K562 (cell line): ENCODE measurements at regions not wholly inside any gene's neighbourhood (a gene's known extent, or its start where the extent isn't known, plus 50 kb on each side); places are given as distances from the start of the nearest gene placed in this dataset.

Experiments used
- ATAC-seq: fragments of 200-7000 bp; cut with Tn5 transposase; 3 replicates; pipeline ENCODE4 v1.9.1; 2020; ENCODE audit warnings: moderate library complexity
- BruUV-seq: library from RNA; stranded (reverse); fragments of 400-500 nt; replicated peaks from 2 replicates; lab custom pipeline; 2021; lab: Mats Ljungman, UMichigan
- CTCF ChIA-PET: fragments of 300-600 bp; formaldehyde crosslinking; extraction: SDS; loops from one replicate; lab custom pipeline; 2021; ENCODE audit warnings: low intra/inter-chr PET ratio; lab: Yijun Ruan, JAX
- POLR2A ChIA-PET: fragments of 300-600, 350-650 bp; sonication (Branson Sonifier 250); formaldehyde crosslinking; extraction: SDS; loops from one replicate; lab custom pipeline; 2021; ENCODE audit warnings: antibody characterized with exemption, inconsistent platforms; lab: Yijun Ruan, JAX
- DNase-seq, 4 experiments: peaks; one replicate each; pipeline versions ENCODE4 v3.0.0 to v3.0.0-alpha.2; 2011 to 2018; ENCODE audit warnings: low spot score in 3 of 4, mixed read lengths in 3 of 4; ENCODE audit errors: extremely low read depth in 1 of 4
- FAIRE-seq: peaks from 2 replicates; lab custom pipeline; 2011; peaks lifted over from hg19 to GRCh38; lab: Jason Lieb, UNC
- H2AFZ ChIP-seq: 2 replicates; pipeline ENCODE4 v1.6.0; 2011; ENCODE audit warnings: low read depth, low read length, control low read depth, inconsistent platforms
- H3K27ac ChIP-seq: fragments of 200-600 bp; 3 replicates; pipeline ENCODE4 v1.8.0; 2011; ENCODE audit warnings: low read depth, mild to moderate bottlenecking, control low read depth, inconsistent platforms, low read length, moderate library complexity, mixed read lengths; ENCODE audit errors: extremely low read depth
- H3K27me3 ChIP-seq, 2 experiments: fragments of 300-600 bp in 1 of 2; 2 replicates in 1 of 2; 3 replicates in 1 of 2; pipeline versions ENCODE4 v1.6.0 to v1.8.0; 2011; ENCODE audit warnings: inconsistent platforms in 2 of 2, low read length in 2 of 2, mild to moderate bottlenecking in 1 of 2, mixed read lengths in 1 of 2, moderate library complexity in 1 of 2; ENCODE audit not compliant: control insufficient read depth in 2 of 2, insufficient read depth in 2 of 2
- H3K36me3 ChIP-seq: fragments of 300-600 bp; 3 replicates; pipeline ENCODE4 v1.8.0; 2011; ENCODE audit warnings: mild to moderate bottlenecking, low read length, inconsistent platforms; ENCODE audit not compliant: control insufficient read depth, insufficient read depth
- H3K4me1 ChIP-seq, 2 experiments: fragments of 200-600 bp in 1 of 2; replicated peaks in 1 of 2; 2 replicates in 1 of 2; 3 replicates in 1 of 2; pipeline versions ENCODE4 v1.5.1 to v1.8.0; 2011; ENCODE audit warnings: inconsistent platforms in 2 of 2, low read length in 2 of 2, mild to moderate bottlenecking in 1 of 2, mixed read lengths in 1 of 2, moderate library complexity in 1 of 2; ENCODE audit not compliant: control insufficient read depth in 2 of 2, insufficient read depth in 2 of 2
- H3K4me2 ChIP-seq: 2 replicates; pipeline ENCODE4 v1.6.1; 2011; ENCODE audit warnings: low read length, control low read depth, inconsistent platforms, mixed read lengths; ENCODE audit not compliant: insufficient read depth
- H3K4me3 ChIP-seq: fragments of 200-600 bp; sonication (generic), shearing (Covaris generic); 2 replicates; pipeline ENCODE4 v1.5.1; 2016; ENCODE audit warnings: control low read depth, inconsistent platforms
- H3K79me2 ChIP-seq: fragments of 200-600 bp; 3 replicates; pipeline ENCODE4 v1.8.0; 2011; ENCODE audit warnings: low read length, inconsistent platforms; ENCODE audit not compliant: control insufficient read depth, insufficient read depth
- H3K9ac ChIP-seq, 2 experiments: 2 replicates each; pipeline versions ENCODE4 v1.6.0 to v1.6.1; 2011; ENCODE audit warnings: low read depth in 2 of 2, low read length in 2 of 2, control low read depth in 1 of 2, inconsistent platforms in 1 of 2, mild to moderate bottlenecking in 1 of 2, mixed read lengths in 1 of 2; ENCODE audit not compliant: insufficient read depth in 1 of 2
- H3K9me1 ChIP-seq: one replicate; pipeline ENCODE4 v1.6.0; 2011; ENCODE audit warnings: inconsistent platforms, mild to moderate bottlenecking, low read length, moderate library complexity; ENCODE audit not compliant: control insufficient read depth, insufficient read depth
- H3K9me3 ChIP-seq: replicated peaks from 2 replicates; pipeline ENCODE4 v1.5.1; 2011; ENCODE audit warnings: low read depth, low read length, inconsistent platforms; ENCODE audit not compliant: control insufficient read depth, insufficient read depth
- H4K20me1 ChIP-seq: replicated peaks from 2 replicates; pipeline ENCODE4 v1.6.1; 2011; ENCODE audit warnings: low read length, inconsistent platforms, mixed read lengths; ENCODE audit not compliant: control insufficient read depth, insufficient read depth
- BDP1 ChIP-seq: IDR thresholded peaks from 3 replicates; pipeline ENCODE4 v1.6.1; 2011; ENCODE audit not compliant: insufficient read length, insufficient read depth
- CBX8 ChIP-seq: fragments of 200-600 bp; sonication (generic); IDR thresholded peaks from 2 replicates; pipeline ENCODE4 v1.6.1; 2012; ENCODE audit warnings: borderline replicate concordance, mixed run types, low read depth, mild to moderate bottlenecking, moderate library complexity, mixed read lengths, low read length, control low read depth, inconsistent platforms; ENCODE audit not compliant: poor library complexity, severe bottlenecking; ENCODE audit errors: extremely low read depth
- CC2D1A ChIP-seq: fragments of 450-650 bp; IDR thresholded peaks from 2 replicates; pipeline ENCODE4 v1.6.1; 2017; ENCODE audit warnings: mild to moderate bottlenecking
- ELF1 ChIP-seq: fragments of 200-800 bp; sonication (Bioruptor generic); IDR thresholded peaks from 2 replicates; pipeline ENCODE4 v1.6.1; 2016; ENCODE audit warnings: missing genetic modification characterization, missing compliant biosample characterization
- ETV5 ChIP-seq: sonication (generic); formaldehyde crosslinking; IDR thresholded peaks from 2 replicates; pipeline ENCODE4 v1.4.0; 2020; ENCODE audit warnings: low read depth, mild to moderate bottlenecking, missing genetic modification reagents
- KAT2B ChIP-seq: IDR thresholded peaks from one replicate; pipeline ENCODE4 v1.6.1; 2012; ENCODE audit warnings: low read depth, mild to moderate bottlenecking, control low read depth, inconsistent platforms, low read length, moderate library complexity
- MECOM ChIP-seq: fragments of 250-450 bp; sonication (Bioruptor Pico); IDR thresholded peaks from 2 replicates; pipeline ENCODE4 v1.8.0; 2022; ENCODE audit warnings: inconsistent platforms
- NRF1 ChIP-seq, 2 experiments: fragments of 450-650 bp; IDR thresholded peaks in 1 of 2; conservative IDR thresholded peaks in 1 of 2; 2 replicates each; pipeline ENCODE4 v1.6.1; 2014; ENCODE audit warnings: mild to moderate bottlenecking in 2 of 2
- SIRT6 ChIP-seq: IDR thresholded peaks from one replicate; pipeline ENCODE4 v1.6.1; 2012; ENCODE audit warnings: low read depth, mild to moderate bottlenecking, control low read depth, inconsistent platforms, low read length, moderate library complexity
- SREBF1 ChIP-seq: fragments of 150-350 bp; IDR thresholded peaks from 2 replicates; pipeline ENCODE4 v1.6.1; 2014; ENCODE audit warnings: antibody characterized with exemption, low read depth, low read length, borderline replicate concordance
- ZNF77 ChIP-seq: fragments of 250-450 bp; sonication (Bioruptor Pico); IDR thresholded peaks from 2 replicates; pipeline ENCODE4 v1.5.0; 2020
- WGBS: fragments of 100-300 bp; shearing (Covaris generic); methylation state at CpG from one replicate; pipeline ENCODE4 v1.1.6; 2016; ENCODE audit warnings: low coverage, mixed read lengths; ENCODE audit not compliant: insufficient coverage; ENCODE audit errors: missing lambda C conversion rate; 5-methylcytosine and 5-hydroxymethylcytosine counted together
- in situ Hi-C: fragments of 300-500 bp; cut with MboI; formaldehyde crosslinking; loops from 4 replicates; pipeline ENCODE4 v1.15.0; 2018; ENCODE audit warnings: inconsistent platforms, mixed read lengths
- intact Hi-C: fragments of 100-400 bp; cut with micrococcal nuclease; formaldehyde crosslinking; loops from 2 replicates; pipeline ENCODE4 v1.14.2; 2022
- TF ChIP-seq, protein P1 (sequence below): fragments of 450-650 bp; IDR thresholded peaks from 2 replicates; pipeline ENCODE4 v1.6.1; 2016; ENCODE audit warnings: low read depth, mild to moderate bottlenecking, moderate library complexity

DNA sequence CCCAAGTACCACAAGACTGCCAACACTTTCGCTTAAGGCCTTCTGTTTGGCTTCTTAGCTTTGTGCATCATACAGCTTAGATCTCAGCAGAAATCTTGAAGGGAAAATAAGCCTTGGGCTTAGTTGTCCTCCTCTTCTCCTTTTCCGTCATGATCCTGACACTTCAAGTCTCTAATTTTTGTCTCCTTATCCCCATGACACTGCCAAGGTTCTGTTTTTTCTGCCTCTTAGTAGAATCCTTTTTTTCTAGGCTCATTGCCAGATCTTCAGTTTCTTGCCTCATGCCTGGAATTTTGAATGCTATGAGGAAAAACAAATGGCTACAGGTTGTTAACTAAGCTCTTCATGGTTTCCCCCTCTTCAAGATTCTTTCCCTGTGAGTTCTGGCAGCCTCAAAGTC is 450.4 kb downstream of the LRFN5 start:
- POLR2A ChIA-PET, result no interaction called here
- no peaks in the 10 kb centered on the region for H3K27me3 ChIP-seq
- DNase-seq, result no peak
- no peak for FAIRE-seq
- no TSS peak for BruUV-seq
- in situ Hi-C loops (no loop called here), intact Hi-C loops (no loop called here)
- ATAC-seq, result no peak
- H3K79me2 ChIP-seq, result no peaks in the 10 kb centered on the region
- H3K4me2 ChIP-seq, result no peak overlapping the region
- no peaks in the 10 kb centered on the region for H3K36me3 ChIP-seq
- no peak overlapping the region for H3K4me3 ChIP-seq
- 0% methylated on average over 1 of the region's 2 CpGs for WGBS
- H3K9ac ChIP-seq, result no peak overlapping the region
- no peak overlapping the region for H3K27ac ChIP-seq
- CTCF ChIA-PET, result no interaction called here
- no peaks in the 10 kb centered on the region for H3K9me1 ChIP-seq
- no peak for TF ChIP-seq MECOM
- no peak for TF ChIP-seq CBX8
- no peak for TF ChIP-seq ETV5 (CRISPR knock-in tag)
- TF ChIP-seq KAT2B, result no peak
- TF ChIP-seq ZNF77 (CRISPR knock-in tag), result no peak
- no peak for TF ChIP-seq CC2D1A
- TF ChIP-seq SREBF1, result no peak
- no peak for TF ChIP-seq SIRT6
- TF ChIP-seq, protein P1, sequence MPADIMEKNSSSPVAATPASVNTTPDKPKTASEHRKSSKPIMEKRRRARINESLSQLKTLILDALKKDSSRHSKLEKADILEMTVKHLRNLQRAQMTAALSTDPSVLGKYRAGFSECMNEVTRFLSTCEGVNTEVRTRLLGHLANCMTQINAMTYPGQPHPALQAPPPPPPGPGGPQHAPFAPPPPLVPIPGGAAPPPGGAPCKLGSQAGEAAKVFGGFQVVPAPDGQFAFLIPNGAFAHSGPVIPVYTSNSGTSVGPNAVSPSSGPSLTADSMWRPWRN, result no peak
- TF ChIP-seq ELF1 (tag), result no peak
- TF ChIP-seq BDP1, result no peak
- no peak for TF ChIP-seq NRF1 (conservative IDR thresholded peaks at IDR 0.05 in 1 of 2, IDR thresholded peaks at IDR 0.05 in 1 of 2)
- H3K4me1 ChIP-seq, result no peaks in the 10 kb centered on the region
- no peaks in the 10 kb centered on the region for H4K20me1 ChIP-seq
- no peak overlapping the region for H2AFZ ChIP-seq
- no peaks in the 10 kb centered on the region for H3K9me3 ChIP-seq
